Gastroesophageal sphincter (tissue), 3 donors: ENCODE measurements at regions not wholly inside any gene's neighbourhood (a gene's known extent, or its start where the extent isn't known, plus 50 kb on each side); places are given as distances from the start of the nearest gene placed in this dataset.

Experiments used
- CTCF ChIP-seq, 4 experiments: fragments of 200-600 bp in 2 of 4; fragments of 450-650 bp in 2 of 4; sonication (generic) in 1 of 4; IDR thresholded peaks; one replicate each; pipeline ENCODE4 v1.5.1; 2017 to 2019; ENCODE audit warnings: antibody characterized with exemption in 4 of 4, mild to moderate bottlenecking in 2 of 4, moderate library complexity in 2 of 4
- POLR2A ChIP-seq, 2 donors: fragments of 450-650 bp; IDR thresholded peaks; one replicate each; pipeline ENCODE4 v1.6.1; 2017; ENCODE audit warnings: antibody characterized with exemption in 2 of 2, mild to moderate bottlenecking in 2 of 2, moderate library complexity in 1 of 2
- POLR2AphosphoS5 ChIP-seq: sonication (generic); formaldehyde crosslinking; IDR thresholded peaks from one replicate; pipeline ENCODE4 v1.6.1; 2017; ENCODE audit warnings: antibody characterized with exemption

- TF ChIP-seq POLR2AphosphoS5 (no peak), CTCF (IDR thresholded peaks at IDR 0.05) (no peak), POLR2A (IDR thresholded peaks at IDR 0.05) (no peak)
Measured at GRCh38 chr7:96800824-96801223, 91.2 kb upstream of the SEM1 start.
